Stimulated activated CD8-positive, alpha-beta memory T cell treated with anti-CD3 and anti-CD28 coated beads, Interleukin-7, amount 100 ng/mL, for 24 hours (primary cell): ENCODE measurements at regions not wholly inside any gene's neighbourhood (a gene's known extent, or its start where the extent isn't known, plus 50 kb on each side); places are given as distances from the start of the nearest gene placed in this dataset.

Experiments used
- DNase-seq: peaks from one replicate; pipeline ENCODE4 v3.0.0-alpha.2; 2020; ENCODE audit warnings: low read depth

DNA sequence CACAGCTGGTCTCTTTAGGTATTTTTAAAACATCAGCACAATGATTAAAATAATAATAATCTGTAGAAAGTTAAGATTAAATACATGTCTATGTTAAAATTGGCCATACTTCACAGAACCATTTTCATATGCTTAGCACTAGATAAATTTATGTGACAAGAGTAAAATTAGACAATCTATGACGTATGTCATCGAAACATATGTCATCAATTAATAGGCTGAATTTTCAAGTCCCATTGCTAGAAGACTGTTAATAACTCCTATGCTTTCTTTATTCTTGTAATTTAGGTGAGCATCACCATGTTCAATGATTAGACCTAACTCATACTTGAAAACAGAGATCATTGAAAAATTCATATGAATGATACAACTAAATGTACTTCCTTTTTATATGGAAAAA is 593.3 kb upstream of the KCNMB2 start:
- DNase-seq, result no peak

DNA sequence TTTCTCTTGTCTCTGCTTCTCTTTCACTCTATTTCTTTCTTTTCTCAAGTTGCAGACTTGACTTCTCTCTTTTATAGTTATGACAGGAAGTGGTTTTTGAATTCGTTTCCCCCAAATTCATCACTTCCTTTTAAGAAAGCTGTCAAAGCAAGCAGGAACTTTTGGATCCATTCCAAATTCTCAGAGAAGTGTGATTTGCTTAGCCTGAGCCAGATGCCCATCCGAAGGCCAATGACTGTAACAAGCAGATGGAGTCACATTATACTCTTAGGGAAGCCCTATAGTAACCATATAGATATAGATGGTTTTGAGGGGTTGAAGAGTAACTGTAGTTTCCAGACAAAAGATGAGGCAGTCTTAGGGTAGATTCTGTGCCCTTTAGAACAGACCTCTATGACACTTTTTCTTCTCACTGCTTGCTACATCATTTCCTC is 592.0 kb upstream of the KCNMB2 start:
- DNase-seq, result no peak

DNA sequence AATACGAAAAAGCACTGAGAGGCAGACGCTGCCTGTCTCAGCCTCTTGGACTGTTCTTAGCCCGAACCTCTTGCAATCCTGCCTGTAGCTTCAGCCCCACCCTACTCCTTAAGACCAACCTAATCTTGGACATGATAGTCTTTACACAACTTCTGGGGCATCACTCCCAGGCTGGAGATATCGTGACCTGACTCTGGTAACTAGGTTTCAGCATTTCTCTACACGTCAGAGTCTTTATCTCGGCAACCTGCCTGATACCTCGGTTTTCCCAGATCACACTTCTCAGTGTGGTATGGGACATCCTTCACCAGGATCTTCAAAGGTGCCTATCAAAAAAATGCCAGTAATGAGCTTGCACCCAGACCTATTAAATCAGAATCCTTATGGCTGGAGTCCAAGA is 590.2 kb upstream of the KCNMB2 start:
- no peak for DNase-seq

DNA sequence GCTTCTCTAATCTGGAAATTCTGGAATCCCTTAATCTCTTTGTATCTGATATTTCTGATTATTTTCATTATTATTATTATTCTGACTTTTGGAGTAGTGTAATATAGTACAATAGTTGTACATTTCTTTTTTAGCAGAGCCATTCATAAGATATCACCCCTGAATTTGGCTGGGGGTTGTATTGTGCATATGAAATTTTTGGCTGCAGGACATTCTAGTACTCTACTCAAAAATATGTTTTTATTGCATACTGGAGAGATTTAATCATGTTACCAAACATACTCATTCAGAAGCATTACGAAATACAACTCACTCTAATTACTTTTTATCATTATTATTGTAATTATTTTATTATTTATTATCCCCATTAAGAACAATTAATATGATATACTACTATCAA is 589.7 kb upstream of the KCNMB2 start:
- DNase-seq, result no peak

DNA sequence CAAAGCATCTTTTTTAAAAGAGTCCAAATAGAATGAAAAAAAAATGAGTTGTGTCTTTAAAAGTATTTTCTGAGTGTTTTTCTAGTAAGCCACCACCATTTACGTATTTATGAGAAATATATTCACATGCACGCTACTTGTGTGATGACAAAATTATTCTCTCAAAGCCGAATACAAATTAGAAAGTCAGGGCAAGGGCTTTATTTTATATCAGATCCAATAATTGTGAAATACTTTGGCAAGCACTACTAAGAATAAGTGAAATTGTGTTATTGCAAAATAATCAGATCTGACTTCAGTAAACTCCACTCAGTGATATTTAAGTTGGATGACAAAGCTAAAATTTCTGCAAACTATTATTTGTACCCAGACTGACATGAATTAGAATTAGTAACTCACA is 589.3 kb upstream of the KCNMB2 start:
- DNase-seq, result no peak

DNA sequence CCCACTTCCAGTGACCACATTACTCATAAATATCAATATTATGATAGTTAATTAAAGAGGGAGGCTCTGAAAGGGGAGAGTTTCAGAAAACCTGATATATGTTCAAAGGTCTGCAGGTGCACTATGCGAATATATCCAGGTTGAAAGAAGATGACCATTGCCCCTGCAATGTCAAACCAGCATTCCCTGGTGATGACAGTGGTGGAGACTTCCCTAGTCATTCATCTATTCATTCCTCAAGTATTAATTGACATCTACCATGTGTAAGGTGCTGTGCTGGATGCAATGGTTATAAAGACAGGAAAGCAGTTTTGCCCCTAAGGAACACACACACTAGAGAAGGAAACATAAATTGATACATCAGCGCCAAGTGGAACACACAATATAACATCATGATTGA is 588.3 kb upstream of the KCNMB2 start:
- DNase-seq, result no peak

DNA sequence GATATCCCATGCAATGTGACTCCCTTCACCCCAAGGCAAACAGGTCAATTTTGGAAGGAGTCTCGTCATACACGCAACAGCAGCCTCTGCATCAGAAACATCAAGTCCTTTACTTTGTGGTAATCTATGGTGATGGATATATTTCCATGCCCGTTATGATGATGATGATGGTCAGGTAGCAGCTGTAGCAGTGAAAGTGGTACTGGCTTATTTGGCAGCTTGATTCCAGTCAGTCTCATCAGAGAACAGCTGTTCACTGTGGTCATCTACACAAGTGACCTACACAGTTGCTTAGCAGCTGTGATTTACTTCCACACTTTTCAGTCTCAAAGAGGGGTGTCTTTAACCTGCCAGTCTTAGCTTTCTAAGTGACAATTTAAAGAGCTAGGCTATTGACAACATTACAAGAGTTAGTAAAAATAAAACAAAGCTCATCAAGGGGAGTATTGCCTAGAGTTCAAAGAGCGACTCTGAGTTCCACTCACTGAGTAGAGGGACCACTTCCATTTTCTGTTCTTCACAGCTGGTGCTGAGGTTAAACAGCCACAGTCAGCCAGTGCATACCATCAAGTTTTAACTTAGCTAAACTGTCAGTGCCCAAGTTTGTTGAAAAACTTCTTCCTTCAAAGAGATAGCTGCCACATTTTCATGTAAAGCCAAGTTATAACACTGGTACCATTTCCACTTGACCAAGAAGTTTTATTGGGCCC is 587.4 kb upstream of the KCNMB2 start:
- no peak for DNase-seq

DNA sequence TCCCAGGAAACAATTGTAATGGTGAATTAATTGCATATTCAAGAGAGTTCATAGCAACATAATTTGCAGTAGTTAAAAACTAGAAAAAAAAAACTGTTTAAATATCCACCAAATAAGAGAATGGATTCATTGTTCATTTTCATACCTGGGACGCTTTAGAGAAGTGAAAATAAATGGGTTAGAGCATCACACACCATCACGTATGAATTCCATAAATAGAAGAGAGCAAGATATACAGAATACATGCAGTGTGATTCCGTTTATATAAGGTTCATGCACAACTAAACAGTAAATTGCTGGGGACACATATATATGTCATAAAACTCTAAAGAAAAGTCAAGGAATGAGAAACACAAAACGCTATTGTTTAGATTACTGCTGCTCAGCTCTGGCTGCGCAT is 577.0 kb upstream of the KCNMB2 start:
- DNase-seq, result no peak

DNA sequence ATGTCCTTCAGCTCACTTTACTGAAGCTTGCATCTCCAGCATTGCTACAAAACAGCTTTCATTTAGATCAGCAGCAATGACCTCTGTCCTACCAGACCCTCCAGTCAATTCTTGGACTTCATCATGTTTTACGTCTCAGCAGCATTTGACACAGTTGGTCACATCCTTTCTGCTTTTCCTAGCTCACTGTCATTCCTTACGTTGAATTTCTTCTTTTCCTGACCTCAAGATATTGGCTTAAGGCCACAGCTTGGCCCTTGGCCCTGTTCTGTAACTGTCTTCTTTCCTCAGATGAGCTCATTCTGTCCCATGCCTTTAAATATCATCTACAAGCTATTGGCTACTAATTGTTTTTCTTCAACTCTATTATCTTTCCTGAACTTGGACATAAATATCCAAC is 576.2 kb upstream of the KCNMB2 start:
- no peak for DNase-seq

DNA sequence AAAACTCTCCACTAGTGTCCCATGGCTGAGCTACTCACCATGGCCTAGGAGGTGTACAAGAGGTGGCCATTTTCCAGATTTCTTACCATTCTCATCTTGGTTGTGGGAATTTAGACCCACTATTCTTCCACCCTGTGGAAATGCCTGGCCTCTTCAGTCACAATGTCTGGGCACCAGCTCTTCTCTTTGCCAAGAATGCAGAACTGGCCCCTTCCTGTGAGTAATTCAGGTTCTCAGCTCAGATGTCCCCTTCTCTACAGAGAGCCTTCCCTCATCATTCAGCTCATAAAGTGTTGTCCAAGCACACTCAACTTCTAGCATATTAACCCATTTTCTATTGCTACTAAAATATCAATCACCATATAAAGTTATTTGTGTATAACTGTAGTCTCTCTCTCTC is 575.5 kb upstream of the KCNMB2 start:
- DNase-seq, result no peak

DNA sequence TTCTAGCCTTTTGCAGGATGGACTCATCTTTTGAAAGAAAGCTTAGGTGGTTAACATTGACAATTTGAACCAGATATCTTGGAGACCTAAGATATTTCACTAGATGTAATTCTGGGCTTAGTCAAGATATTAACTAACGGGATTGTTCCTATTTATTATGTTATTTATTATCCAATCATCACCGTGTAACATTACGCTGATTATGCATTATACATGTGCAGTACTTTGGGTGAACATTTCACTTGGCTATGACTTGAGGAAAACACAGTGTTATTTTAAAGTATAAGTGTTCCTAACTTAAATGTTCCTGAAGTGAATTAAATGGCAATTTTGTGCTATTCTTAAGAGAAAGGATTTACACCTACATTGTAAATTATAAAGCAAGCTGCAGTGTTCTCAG is 574.5 kb upstream of the KCNMB2 start:
- no peak for DNase-seq

DNA sequence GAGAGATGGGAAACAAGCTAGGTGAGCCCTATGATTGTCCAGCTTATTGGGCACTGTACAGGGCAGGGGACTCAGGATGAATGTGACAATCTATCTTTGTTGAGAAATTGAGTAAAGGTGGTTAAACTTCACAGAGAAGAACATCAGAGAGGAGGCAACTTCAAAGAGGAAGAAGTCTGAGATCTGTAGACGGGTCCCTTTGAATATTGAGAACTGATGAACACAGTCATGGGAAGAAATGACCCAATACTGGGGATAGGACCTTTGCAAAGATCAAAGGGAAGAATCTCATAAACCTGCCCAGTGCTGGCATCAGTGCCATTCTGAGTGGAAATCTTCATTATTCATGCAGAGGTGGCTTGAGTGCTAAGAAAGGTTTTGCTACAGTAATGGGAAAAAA is 569.7 kb upstream of the KCNMB2 start:
- no peak for DNase-seq

DNA sequence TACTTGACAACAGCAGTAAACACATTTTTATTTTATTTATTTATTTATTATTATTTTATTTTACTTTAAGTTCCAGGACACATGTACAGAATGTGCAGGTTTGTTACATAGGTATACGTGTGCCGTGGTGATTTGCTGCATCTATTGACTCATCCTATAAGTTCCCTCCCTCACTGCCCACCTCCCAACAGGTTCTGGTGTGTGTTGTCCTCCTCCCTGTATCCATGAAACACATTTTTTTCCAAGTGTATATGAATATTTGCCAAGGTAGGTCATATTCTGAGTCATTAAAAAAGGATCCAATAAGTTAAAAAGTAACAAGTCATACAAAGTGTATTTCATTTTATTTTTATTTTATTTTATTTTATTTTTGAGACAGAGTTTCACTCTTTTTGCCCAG is 567.3 kb upstream of the KCNMB2 start:
- no peak for DNase-seq

DNA sequence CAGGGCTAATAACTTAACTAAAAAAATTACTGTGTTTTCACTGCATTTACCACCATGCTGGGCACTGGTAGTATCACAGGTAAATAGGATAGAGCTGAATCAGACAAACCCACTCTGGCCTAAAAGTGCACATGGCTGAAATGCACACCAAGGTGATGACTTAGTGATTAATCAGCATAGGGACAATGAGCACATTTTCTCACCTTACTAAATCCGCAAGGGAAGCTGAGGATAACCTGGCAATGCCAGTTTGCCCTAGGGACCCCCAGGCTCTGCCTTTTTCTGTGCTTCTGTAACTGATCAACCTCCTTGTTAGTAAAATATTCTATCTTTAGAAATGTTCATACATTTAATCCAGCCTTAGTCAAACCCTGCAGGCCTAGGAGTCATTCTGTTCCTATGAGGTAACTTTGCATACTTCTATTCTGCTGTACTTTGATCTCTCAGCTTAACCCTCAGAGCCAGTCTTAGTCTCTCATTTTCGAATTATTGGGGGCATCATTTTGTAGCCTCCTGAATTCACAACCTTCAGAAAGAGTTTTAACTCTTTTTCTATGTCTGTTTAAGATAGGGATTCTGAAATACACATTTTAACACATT is 562.9 kb upstream of the KCNMB2 start:
- no peak for DNase-seq

DNA sequence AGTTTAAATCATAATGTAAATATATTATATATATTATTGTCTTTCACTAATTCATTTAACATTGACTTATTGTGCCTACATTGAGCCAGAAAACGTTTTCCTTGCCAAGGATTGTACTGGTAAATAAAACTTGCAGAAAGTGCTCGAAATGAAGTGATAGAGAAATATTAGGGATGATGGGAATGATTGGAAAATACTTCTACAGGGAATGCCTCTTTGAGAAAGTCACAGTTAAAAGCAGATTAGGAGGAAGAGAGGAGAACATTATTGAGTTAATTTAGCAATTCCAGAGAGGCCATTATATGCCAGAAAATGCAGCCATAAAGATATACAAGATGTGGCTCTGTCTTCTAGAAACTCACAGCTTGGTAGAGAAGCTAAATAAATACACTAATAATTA is 560.0 kb upstream of the KCNMB2 start:
- DNase-seq, result no peak

DNA sequence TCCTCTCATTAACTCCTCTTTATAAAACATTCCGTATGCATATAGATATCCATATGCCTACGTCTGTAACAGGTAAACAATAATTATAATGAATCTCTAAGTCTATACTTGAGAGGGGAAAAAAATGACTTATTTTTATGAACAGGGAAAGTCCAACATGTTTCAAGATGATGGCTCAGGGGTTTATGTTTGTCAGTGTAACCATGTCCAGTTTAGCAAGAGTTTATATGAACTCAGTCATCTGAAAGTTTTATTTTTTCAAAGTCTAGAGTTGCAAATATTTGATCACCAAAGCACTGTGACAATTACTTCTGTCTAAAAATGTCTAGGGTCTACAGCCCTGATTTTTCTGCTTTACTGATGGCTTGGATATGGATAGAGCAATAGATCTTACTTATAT is 559.4 kb upstream of the KCNMB2 start:
- DNase-seq, result no peak

DNA sequence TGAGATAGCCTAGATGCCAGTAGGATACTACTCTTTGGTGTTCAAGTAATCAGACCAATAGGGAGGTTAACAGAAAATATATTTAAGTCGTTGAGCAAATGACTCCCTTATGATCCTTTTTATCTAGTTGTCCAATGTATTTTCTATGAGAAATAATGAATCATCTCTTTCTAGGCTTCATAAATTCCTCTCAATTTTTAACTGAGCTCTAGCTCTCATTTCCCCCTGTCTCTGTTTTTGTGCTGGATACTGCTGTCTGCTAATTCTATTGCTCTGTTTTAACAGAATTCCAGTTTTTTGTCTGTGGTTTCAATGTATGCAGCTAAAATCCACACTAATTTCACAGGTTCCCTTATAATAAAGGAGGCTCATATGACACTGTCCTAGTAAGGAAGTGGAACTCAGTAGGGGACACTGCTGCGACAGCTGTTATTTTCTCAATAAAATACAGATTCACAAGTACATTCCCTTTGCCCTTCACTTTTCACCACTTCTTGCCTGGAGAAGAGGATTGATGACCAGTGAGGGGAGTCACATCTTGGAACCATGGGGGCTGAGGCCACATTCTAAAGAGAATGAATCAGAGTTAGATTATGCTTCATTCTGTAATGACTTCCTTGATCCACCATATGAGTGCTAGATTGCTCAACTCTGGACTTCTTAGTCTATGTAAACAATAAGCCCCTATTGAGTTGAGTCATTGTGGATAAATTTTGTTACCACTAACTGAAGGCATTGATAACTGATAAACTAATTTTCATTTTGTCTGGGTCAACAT is 558.7 kb upstream of the KCNMB2 start:
- no peak for DNase-seq

DNA sequence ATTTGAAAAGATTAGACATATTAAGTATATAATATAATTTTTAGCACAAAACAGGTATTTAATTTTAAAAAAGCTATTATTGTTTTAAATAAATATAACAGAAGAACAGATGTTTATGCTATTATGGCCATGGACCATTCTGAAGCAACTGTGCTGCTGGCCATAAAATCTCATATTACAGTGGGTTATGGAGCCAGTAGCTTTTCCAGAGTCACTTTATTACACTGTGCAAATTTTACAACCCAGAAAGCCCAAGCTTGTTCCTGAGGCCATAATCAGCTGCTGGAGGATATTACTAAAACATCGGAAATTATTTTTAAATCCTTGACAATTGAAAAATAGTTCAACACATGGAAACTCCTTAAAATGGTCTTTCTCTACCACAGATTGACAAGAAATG is 557.3 kb upstream of the KCNMB2 start:
- no peak for DNase-seq

DNA sequence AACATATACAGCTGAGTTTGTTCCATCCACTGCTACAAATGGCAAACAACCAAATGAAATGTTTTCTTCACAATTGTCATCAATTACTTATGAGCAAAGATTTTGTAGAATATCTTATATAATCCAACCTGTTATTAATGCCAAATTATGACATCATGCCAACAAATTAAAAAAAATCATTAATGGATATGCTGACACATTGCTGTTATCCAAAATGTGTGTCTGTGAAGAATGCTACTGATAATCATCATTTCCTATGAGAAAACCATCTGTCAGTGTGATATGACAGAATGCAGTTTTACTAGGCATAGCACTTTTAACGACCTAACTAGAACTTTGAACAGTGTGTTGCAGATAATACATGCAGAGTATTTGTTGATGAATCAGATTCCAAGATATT is 556.5 kb upstream of the KCNMB2 start:
- DNase-seq, result no peak

DNA sequence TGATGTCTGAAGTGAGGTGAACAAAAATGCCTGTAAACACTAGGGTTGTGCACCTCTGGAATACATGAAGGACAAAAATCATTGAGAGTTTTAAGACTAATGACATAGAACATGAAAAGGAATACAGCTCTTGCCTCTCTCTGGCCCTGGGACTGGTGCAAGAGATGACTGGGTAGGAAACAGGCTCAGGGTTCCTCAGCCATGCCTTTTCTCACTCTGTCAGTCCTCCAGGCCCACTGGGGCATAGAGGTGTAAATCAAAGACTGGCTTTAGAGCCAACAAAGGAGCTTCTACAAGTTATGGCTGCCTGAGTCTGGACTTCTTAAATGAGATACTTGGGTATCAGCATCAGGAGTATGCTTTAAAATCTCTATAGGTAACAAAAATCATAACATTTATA is 554.7 kb upstream of the KCNMB2 start:
- DNase-seq, result no peak

DNA sequence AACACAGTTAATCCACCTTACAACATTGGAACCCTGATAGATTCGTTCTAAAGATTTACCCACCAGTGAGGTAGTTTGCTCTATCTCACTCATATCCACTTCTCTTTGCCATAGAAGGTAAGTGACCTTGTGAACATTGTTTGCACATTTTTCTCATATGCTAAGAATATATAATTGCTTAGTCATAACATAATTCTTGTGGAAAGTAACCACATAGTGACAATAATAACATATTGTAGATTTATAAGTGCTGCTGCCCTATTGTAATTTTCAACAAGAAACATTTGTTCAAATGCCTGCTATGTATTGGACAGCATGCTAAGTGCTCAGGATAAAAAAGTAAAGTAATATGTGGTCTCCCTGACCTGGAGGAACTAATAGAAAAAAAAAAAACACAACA is 554.2 kb upstream of the KCNMB2 start:
- DNase-seq, result no peak

DNA sequence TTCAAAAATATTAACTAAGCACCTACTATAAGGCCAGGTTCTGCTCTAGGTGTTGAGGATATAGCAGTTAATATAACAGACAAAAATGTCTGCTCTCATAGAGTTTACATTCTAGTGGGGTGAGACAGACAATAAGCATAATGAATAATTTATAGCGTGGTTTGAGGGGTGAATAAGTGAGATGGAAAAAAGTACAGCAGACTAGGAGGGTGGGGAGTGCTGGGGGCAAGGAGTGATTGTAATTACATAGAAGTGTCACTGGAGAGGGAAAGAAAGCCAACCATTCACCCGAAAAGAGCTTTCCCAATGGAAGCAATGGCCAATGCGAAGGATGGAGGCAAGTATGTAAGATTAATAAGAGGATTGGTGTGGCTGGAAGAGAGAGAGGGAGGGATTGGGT is 552.9 kb upstream of the KCNMB2 start:
- no peak for DNase-seq
